Choroid plexus epithelial cell (primary cell): ENCODE measurements at regions not wholly inside any gene's neighbourhood (a gene's known extent, or its start where the extent isn't known, plus 50 kb on each side); places are given as distances from the start of the nearest gene placed in this dataset.
A peak's percentile ranks its signal among the peaks of the same experiment; 100 is the strongest.

Source experiments
- DNase-seq: peaks from one replicate; pipeline ENCODE4 v3.0.0-alpha.2; 2010; ENCODE audit warnings: low read depth
- H3K4me3 ChIP-seq: 2 replicates; pipeline ENCODE4 v1.5.1; 2011; ENCODE audit warnings: low read depth, mild to moderate bottlenecking, control low read depth, low read length, moderate library complexity
- TF ChIP-seq, protein P1 (sequence below): conservative IDR thresholded peaks from 2 replicates; pipeline ENCODE4 v1.5.1; 2011; ENCODE audit warnings: low read depth, mild to moderate bottlenecking, control low read depth, inconsistent platforms, low read length, moderate library complexity

DNA sequence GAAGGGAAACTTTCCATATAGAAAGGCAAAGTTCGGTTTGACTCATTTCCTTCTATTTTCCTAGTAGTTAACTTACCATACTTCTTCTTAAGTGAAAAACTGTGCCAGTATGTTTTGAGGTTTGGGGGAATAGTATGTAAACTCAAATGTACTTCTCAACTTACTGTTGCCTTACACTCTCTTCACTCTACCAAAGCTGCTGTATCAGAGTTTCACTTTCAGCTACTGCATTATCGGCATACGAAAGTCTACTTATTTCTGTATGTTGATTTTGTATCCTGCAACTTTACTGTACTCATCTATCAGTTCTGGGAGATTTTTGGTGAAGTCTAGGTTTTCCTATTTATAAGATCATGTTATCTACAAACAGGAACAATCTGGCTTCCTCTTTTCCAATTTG is 932.7 kb downstream of the FAT4 start:
- TF ChIP-seq, protein P1, sequence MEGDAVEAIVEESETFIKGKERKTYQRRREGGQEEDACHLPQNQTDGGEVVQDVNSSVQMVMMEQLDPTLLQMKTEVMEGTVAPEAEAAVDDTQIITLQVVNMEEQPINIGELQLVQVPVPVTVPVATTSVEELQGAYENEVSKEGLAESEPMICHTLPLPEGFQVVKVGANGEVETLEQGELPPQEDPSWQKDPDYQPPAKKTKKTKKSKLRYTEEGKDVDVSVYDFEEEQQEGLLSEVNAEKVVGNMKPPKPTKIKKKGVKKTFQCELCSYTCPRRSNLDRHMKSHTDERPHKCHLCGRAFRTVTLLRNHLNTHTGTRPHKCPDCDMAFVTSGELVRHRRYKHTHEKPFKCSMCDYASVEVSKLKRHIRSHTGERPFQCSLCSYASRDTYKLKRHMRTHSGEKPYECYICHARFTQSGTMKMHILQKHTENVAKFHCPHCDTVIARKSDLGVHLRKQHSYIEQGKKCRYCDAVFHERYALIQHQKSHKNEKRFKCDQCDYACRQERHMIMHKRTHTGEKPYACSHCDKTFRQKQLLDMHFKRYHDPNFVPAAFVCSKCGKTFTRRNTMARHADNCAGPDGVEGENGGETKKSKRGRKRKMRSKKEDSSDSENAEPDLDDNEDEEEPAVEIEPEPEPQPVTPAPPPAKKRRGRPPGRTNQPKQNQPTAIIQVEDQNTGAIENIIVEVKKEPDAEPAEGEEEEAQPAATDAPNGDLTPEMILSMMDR = no peak
- H3K4me3 ChIP-seq = no peak overlapping the region
- DNase-seq = no peak

DNA sequence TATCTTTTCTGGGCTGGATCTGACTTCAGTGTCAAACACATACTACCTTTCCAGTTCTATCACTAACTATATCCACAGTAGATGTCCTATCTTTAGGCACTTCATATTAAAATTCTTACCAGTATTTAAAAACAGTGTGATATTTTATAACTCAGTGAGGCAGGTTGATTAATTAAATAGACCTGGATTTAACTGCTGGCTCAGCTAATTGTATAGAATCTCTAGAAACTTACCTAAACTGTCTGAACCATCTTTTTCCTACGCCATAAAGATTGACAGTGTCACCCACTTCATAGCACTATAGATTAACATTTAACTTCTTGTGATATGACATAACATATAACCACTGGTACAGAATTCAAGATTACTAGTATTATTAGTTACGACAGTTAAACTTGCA is 935.3 kb downstream of the FAT4 start:
- no peak for DNase-seq
- TF ChIP-seq, protein P1 = no peak
- H3K4me3 ChIP-seq = no peak overlapping the region

DNA sequence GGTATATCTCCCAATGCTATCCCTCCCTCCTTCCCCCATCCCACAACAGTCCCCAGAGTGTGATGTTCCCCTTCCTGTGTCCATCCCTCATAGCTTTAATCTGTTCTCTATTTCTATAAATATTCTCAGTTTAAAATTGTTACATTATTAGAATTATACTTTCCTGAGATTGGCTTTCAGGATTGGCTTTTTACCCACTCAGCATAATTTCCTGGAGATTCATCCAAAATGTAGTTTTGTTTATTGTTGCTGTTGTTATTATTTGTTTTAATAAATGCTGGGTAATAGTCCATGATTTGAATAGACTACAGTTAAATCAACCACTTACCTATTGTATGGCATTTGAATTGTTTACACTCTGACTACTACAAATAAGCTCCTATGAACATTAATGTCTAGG is 936.4 kb downstream of the FAT4 start:
- no peak overlapping the region for H3K4me3 ChIP-seq
- no peak for DNase-seq

DNA sequence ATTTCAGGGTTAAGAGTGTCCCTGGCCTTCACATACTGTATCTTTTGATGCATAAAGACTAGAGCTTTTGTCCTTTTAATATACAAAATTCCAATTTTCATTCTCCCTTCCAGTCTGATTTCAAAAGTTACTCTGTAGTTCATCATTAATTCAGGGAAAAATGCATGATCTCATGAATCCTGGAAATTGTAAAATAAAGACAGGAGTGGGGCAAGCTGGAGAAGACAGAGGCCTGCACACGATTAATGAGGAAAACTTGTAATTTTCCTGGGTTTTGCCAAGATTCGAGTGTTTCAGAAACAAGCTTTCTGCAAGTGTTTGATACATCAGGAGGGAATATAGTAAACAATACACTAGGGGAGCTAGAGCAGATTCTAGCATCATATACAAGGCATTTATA is 947.9 kb downstream of the FAT4 start:
- TF ChIP-seq, protein P1 = no peak
- no peak overlapping the region for H3K4me3 ChIP-seq
- DNase-seq = no peak

More for the DNA sequence above, 936.4 kb downstream of the FAT4 start:
- TF ChIP-seq, protein P1 = no peak

DNA sequence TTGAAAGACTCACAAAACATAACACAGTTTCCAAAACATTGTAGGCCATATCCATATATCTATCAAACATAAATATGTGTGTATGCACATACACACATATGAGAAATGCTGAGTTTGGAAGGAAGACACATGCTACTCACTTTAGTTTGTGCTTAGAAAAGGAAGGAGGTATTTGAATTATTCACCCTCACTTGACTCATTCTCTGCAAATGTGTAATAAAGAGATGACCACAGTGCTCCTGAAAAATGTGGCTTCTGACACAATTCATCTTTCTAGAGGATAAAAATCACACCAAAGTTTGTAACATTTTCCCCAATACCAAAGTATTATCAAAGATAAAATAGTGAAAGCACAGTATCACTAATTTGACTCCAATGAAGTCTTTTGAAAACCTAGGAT is 950.1 kb downstream of the FAT4 start:
- peak; percentile 73 for DNase-seq
- TF ChIP-seq, protein P1 = no peak
- H3K4me3 ChIP-seq = no peak overlapping the region

DNA sequence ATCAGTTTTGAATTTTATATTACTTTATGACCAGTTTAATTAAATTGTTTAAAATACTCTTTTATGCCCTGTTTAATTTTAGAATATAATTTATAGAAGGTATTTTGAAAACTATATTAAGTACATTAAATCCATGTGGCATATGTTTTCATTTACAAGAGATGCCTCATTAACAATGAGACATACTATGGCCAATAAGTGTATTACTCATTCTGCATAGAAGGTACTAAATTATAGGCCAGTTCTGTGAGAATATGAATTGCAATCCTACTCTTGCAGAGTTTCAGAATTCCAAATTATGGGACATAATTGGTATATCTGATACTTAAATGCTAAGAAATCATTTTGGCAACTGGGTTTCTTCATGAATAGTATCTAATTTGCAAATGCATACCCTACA is 951.1 kb downstream of the FAT4 start:
- no peak for DNase-seq
- no peak overlapping the region for H3K4me3 ChIP-seq
- TF ChIP-seq, protein P1 = no peak

DNA sequence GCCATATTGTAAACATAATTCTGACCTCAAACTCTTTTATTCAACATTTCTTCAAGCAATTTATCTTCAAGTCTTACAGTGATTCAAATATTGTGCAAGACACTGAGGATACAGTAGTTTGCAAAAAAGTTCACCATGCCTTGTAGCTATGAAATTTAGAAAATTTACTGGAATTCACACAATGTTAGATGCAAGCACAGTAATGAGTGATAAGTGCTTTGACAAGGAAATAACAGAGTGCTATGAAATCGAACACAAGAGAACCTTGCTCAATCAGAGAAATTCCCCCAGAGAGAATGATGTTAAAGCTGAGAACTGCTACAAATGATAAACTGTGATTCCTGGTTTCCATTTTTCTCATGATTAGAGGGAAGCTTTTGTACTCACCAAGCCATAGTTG is 952.9 kb downstream of the FAT4 start:
- peak; percentile 90 for DNase-seq
- TF ChIP-seq, protein P1 = no peak
- no peak overlapping the region for H3K4me3 ChIP-seq
